PC-3 (cell line): ENCODE measurements at regions not wholly inside any gene's neighbourhood (a gene's known extent, or its start where the extent isn't known, plus 50 kb on each side); places are given as distances from the start of the nearest gene placed in this dataset.

Experiments
- EZH2phosphoT487 ChIP-seq: fragments of 300-600 bp; sonication (generic); IDR thresholded peaks from 2 replicates; pipeline ENCODE4 v1.6.1; 2018; ENCODE audit warnings: mild to moderate bottlenecking, antibody characterized with exemption, low read length, borderline replicate concordance
- TF ChIP-seq, protein P1 (sequence below): fragments of 300-600 bp; sonication (generic); conservative IDR thresholded peaks from 2 replicates; pipeline ENCODE4 v1.5.1; 2017; ENCODE audit warnings: antibody characterized with exemption, low read depth, mild to moderate bottlenecking, low read length

DNA sequence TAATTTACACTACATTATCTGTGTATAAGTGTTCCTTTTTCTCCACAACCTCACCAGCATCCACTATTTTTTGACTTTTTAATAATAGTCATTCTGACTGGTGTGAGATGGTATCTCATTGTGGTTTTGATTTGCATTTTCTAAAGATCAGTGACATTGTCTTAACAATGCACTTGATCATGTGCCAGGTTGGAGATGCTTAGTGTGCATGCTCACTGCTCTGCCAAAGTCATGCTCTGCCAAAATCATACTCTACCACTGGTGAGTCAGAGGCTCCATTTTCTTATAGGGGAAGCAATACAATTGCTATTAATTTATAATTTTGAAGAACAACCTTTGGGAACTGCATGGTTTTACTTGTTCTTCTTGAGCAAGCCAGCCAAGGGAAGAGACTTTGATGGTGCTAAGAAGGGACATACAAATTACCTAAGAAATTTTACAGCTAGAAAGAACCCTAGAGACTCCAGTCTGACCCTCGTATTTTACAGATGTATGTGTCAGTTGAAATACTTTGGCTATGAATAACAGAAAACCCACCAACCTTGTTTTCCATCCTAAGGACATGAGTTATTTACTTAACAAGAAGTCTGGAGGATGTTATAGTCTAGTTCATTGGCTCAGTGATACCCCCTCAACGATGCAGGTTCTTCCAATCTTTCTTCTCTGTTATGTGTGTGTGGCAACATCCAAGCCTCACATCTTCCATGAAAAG is 368.9 kb downstream of the DDX10 start:
- TF ChIP-seq, protein P1, sequence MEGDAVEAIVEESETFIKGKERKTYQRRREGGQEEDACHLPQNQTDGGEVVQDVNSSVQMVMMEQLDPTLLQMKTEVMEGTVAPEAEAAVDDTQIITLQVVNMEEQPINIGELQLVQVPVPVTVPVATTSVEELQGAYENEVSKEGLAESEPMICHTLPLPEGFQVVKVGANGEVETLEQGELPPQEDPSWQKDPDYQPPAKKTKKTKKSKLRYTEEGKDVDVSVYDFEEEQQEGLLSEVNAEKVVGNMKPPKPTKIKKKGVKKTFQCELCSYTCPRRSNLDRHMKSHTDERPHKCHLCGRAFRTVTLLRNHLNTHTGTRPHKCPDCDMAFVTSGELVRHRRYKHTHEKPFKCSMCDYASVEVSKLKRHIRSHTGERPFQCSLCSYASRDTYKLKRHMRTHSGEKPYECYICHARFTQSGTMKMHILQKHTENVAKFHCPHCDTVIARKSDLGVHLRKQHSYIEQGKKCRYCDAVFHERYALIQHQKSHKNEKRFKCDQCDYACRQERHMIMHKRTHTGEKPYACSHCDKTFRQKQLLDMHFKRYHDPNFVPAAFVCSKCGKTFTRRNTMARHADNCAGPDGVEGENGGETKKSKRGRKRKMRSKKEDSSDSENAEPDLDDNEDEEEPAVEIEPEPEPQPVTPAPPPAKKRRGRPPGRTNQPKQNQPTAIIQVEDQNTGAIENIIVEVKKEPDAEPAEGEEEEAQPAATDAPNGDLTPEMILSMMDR: no peak
- TF ChIP-seq EZH2phosphoT487: no peak
